Activated CD8-positive, alpha-beta memory T cell treated with anti-CD3 and anti-CD28 coated beads, Interleukin-2, amount 10 ng/mL, durations not matched to agents 7 days and 5 days (primary cell): ENCODE measurements at regions not wholly inside any gene's neighbourhood (a gene's known extent, or its start where the extent isn't known, plus 50 kb on each side); places are given as distances from the start of the nearest gene placed in this dataset.
"Not testable (repeated sequence)": the region's sequence is repeated elsewhere in the genome, so short reads cannot be mapped to it uniquely, and the experiment has no call there.

Experiments used
- ATAC-seq: fragments of 150-1000 bp; cut with Tn5 transposase; one replicate; pipeline ENCODE4 v1.10.0; 2021; ENCODE audit warnings: moderate library complexity
- CTCF ChIA-PET: fragments of 350-600 bp; sonication (Branson Sonifier 250); formaldehyde crosslinking; loops from one replicate; lab custom pipeline; 2021; ENCODE audit warnings: antibody characterized with exemption; lab: Charles Lee
- DNase-seq: peaks from one replicate; pipeline ENCODE4 v3.0.0-alpha.2; 2020
- H3K27ac Mint-ChIP-seq: one replicate; pipeline ENCODE4 v1.8.0; 2021; ENCODE audit warnings: mild to moderate bottlenecking, mixed read lengths
- H3K27me3 Mint-ChIP-seq: one replicate; pipeline ENCODE4 v1.8.0; 2021; ENCODE audit warnings: mixed read lengths
- H3K36me3 Mint-ChIP-seq: one replicate; pipeline ENCODE4 v1.8.0; 2021; ENCODE audit warnings: mild to moderate bottlenecking, mixed read lengths
- H3K4me1 Mint-ChIP-seq: one replicate; pipeline ENCODE4 v1.8.0; 2021; ENCODE audit warnings: mixed read lengths
- H3K4me3 Mint-ChIP-seq: one replicate; pipeline ENCODE4 v1.8.0; 2021; ENCODE audit warnings: mild to moderate bottlenecking, moderate library complexity, mixed read lengths
- H3K9me3 Mint-ChIP-seq: one replicate; pipeline ENCODE4 v1.8.0; 2022; ENCODE audit warnings: low read depth, mixed read lengths

DNA sequence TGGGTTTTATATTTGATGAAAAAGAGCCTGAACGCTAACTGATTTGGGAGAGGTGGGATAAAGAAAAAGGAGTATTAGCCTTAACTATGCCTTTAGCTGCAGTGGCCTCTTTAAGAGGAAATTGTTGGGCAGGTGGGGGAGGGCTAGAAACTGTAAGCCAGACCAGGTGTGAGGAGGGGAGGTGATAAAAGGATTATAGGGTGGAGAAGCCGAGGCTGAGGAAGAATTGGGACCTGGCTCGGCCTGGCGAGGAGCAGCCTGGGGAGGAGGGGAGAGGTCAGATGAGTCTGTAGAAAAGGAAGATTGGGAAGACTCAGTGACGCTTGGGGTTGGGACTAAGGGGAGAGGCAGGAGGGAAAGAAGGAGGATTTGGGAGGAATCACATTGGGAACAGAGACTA, 52.6 kb upstream of the SERPINE2 start:
- H3K27me3 Mint-ChIP-seq, H3K27ac Mint-ChIP-seq, H3K4me1 Mint-ChIP-seq, ATAC-seq, H3K36me3 Mint-ChIP-seq, H3K9me3 Mint-ChIP-seq, CTCF ChIA-PET, H3K4me3 Mint-ChIP-seq, DNase-seq: not testable (repeated sequence)

DNA sequence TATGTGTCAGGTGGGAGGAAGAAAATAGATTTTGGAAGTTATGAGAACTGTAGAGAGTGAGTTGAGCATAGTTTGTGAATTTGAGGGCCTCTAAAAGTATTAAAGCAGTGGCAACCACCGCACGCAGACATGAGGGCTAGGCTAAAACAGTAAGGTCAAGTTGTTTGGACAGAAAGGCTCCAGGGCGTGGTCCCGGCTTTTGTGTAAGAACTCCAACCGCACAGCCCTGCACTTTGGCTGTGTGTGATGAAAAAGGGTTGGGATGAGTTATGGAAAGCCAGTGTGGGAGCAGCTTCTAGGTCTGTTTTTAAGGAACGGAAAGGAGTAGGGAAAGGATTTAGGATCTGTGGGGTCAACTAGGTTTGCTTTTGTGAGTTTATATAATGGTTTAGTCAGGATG, 50.5 kb upstream of the SERPINE2 start:
- CTCF ChIA-PET, H3K9me3 Mint-ChIP-seq, H3K36me3 Mint-ChIP-seq, H3K27me3 Mint-ChIP-seq, ATAC-seq, H3K4me1 Mint-ChIP-seq, DNase-seq, H3K27ac Mint-ChIP-seq, H3K4me3 Mint-ChIP-seq: not testable (repeated sequence)
